WTC11 (cell line): ENCODE measurements at regions not wholly inside any gene's neighbourhood (a gene's known extent, or its start where the extent isn't known, plus 50 kb on each side); places are given as distances from the start of the nearest gene placed in this dataset.

Experiments used
- ATAC-seq: fragments of 200-7000 bp; cut with Tn5 transposase; 2 replicates; pipeline ENCODE4 v1.10.0; 2021; ENCODE audit warnings: mild to moderate bottlenecking, moderate library complexity
- CTCF ChIA-PET: fragments of 300-600 bp; sonication (Branson Sonifier 250); formaldehyde crosslinking; loops from one replicate; lab custom pipeline; 2021; ENCODE audit warnings: antibody characterized with exemption; lab: Charles Lee
- POLR2A ChIA-PET: fragments of 350-600 bp; sonication (Branson Sonifier 250); formaldehyde crosslinking; loops from one replicate; lab custom pipeline; 2021; ENCODE audit warnings: antibody characterized with exemption; lab: Charles Lee
- DNase-seq: peaks from one replicate; pipeline ENCODE4 v3.0.0; 2021; ENCODE audit warnings: low spot score
- H3K27ac Mint-ChIP-seq: 2 replicates; pipeline ENCODE4 v1.8.0; 2021; ENCODE audit warnings: mixed read lengths
- H3K27me3 Mint-ChIP-seq: 2 replicates; pipeline ENCODE4 v1.8.0; 2021; ENCODE audit warnings: low read depth, mild to moderate bottlenecking, moderate library complexity, mixed read lengths
- H3K36me3 Mint-ChIP-seq: 2 replicates; pipeline ENCODE4 v1.8.0; 2021; ENCODE audit warnings: mixed read lengths
- H3K4me1 Mint-ChIP-seq: 2 replicates; pipeline ENCODE4 v1.8.0; 2022; ENCODE audit warnings: mixed read lengths
- H3K4me3 Mint-ChIP-seq: 2 replicates; pipeline ENCODE4 v1.8.0; 2021; ENCODE audit warnings: mild to moderate bottlenecking, moderate library complexity, mixed read lengths
- H3K9me3 Mint-ChIP-seq: 2 replicates; pipeline ENCODE4 v1.8.0; 2021; ENCODE audit warnings: mixed read lengths
- ATF1 ChIP-seq: sonication (generic); formaldehyde crosslinking; IDR thresholded peaks from 2 replicates; pipeline ENCODE4 v1.8.1; 2023; ENCODE audit warnings: mild to moderate bottlenecking, moderate library complexity, missing genetic modification reagents
- EMX1 ChIP-seq: fragments of 250-450 bp; sonication (Bioruptor Pico); IDR thresholded peaks from 2 replicates; pipeline ENCODE4 v1.8.0; 2021; ENCODE audit warnings: mild to moderate bottlenecking
- ESRRA ChIP-seq: sonication (generic); formaldehyde crosslinking; IDR thresholded peaks from 2 replicates; pipeline ENCODE4 v1.8.1; 2022; ENCODE audit warnings: mild to moderate bottlenecking, missing genetic modification reagents, borderline replicate concordance
- GRHL2 ChIP-seq: fragments of 250-450 bp; sonication (Bioruptor Pico); IDR thresholded peaks from 2 replicates; pipeline ENCODE4 v1.8.0; 2022; ENCODE audit warnings: mild to moderate bottlenecking, moderate library complexity; ENCODE audit not compliant: insufficient replicate concordance, severe bottlenecking
- IRF2 ChIP-seq: sonication (generic); formaldehyde crosslinking; IDR thresholded peaks from 2 replicates; pipeline ENCODE4 v1.8.0; 2022; ENCODE audit warnings: low read depth, missing genetic modification reagents, borderline replicate concordance
- KAT7 ChIP-seq: sonication (generic); formaldehyde crosslinking; IDR thresholded peaks from 2 replicates; pipeline ENCODE4 v1.8.1; 2023; ENCODE audit warnings: missing genetic modification reagents, mild to moderate bottlenecking, borderline replicate concordance
- NFYB ChIP-seq: sonication (generic); formaldehyde crosslinking; conservative IDR thresholded peaks from 2 replicates; pipeline ENCODE4 v1.8.0; 2022; ENCODE audit warnings: low read depth, missing genetic modification reagents
- NR1H2 ChIP-seq: sonication (generic); formaldehyde crosslinking; IDR thresholded peaks from 2 replicates; pipeline ENCODE4 v1.9.0; 2021; ENCODE audit warnings: mild to moderate bottlenecking, moderate library complexity, missing genetic modification reagents
- SMAD4 ChIP-seq: sonication (generic); formaldehyde crosslinking; IDR thresholded peaks from 2 replicates; pipeline ENCODE4 v1.8.0; 2022; ENCODE audit warnings: mild to moderate bottlenecking, missing genetic modification reagents
- TCF7 ChIP-seq: sonication (generic); formaldehyde crosslinking; IDR thresholded peaks from 2 replicates; pipeline ENCODE4 v1.8.0; 2022; ENCODE audit warnings: mild to moderate bottlenecking, low read depth, missing genetic modification reagents, moderate library complexity
- ZBTB21 ChIP-seq: sonication (generic); formaldehyde crosslinking; IDR thresholded peaks from 2 replicates; pipeline ENCODE4 v1.8.1; 2023; ENCODE audit warnings: mild to moderate bottlenecking, missing genetic modification reagents, borderline replicate concordance
- ZNF138 ChIP-seq: sonication (generic); formaldehyde crosslinking; conservative IDR thresholded peaks from 2 replicates; pipeline ENCODE4 v1.8.1; 2022; ENCODE audit warnings: mild to moderate bottlenecking, moderate library complexity, missing genetic modification reagents
- ZNF232 ChIP-seq: sonication (generic); formaldehyde crosslinking; IDR thresholded peaks from 2 replicates; pipeline ENCODE4 v1.8.0; 2022; ENCODE audit warnings: mild to moderate bottlenecking, missing genetic modification reagents
- ZNF671 ChIP-seq: fragments of 250-450 bp; sonication (Bioruptor Pico); IDR thresholded peaks from 2 replicates; pipeline ENCODE4 v1.8.0; 2021; ENCODE audit warnings: mild to moderate bottlenecking
- TF ChIP-seq, protein P1 (sequence below): fragments of 250-450 bp; sonication (Bioruptor Pico); IDR thresholded peaks from 2 replicates; pipeline ENCODE4 v1.9.0; 2021; ENCODE audit warnings: mild to moderate bottlenecking
- TF ChIP-seq, protein P2 (sequence below): sonication (generic); formaldehyde crosslinking; IDR thresholded peaks from 2 replicates; pipeline ENCODE4 v1.8.1; 2023; ENCODE audit warnings: mild to moderate bottlenecking, missing genetic modification reagents
- TF ChIP-seq, protein P3 (sequence below): sonication (generic); formaldehyde crosslinking; IDR thresholded peaks from 2 replicates; pipeline ENCODE4 v1.8.1; 2023; ENCODE audit warnings: mild to moderate bottlenecking, missing genetic modification reagents, borderline replicate concordance
- TF ChIP-seq, protein P4 (sequence below): sonication (generic); formaldehyde crosslinking; IDR thresholded peaks from 2 replicates; pipeline ENCODE4 v1.8.1; 2022; ENCODE audit warnings: mild to moderate bottlenecking, missing genetic modification reagents, moderate library complexity, borderline replicate concordance

DNA sequence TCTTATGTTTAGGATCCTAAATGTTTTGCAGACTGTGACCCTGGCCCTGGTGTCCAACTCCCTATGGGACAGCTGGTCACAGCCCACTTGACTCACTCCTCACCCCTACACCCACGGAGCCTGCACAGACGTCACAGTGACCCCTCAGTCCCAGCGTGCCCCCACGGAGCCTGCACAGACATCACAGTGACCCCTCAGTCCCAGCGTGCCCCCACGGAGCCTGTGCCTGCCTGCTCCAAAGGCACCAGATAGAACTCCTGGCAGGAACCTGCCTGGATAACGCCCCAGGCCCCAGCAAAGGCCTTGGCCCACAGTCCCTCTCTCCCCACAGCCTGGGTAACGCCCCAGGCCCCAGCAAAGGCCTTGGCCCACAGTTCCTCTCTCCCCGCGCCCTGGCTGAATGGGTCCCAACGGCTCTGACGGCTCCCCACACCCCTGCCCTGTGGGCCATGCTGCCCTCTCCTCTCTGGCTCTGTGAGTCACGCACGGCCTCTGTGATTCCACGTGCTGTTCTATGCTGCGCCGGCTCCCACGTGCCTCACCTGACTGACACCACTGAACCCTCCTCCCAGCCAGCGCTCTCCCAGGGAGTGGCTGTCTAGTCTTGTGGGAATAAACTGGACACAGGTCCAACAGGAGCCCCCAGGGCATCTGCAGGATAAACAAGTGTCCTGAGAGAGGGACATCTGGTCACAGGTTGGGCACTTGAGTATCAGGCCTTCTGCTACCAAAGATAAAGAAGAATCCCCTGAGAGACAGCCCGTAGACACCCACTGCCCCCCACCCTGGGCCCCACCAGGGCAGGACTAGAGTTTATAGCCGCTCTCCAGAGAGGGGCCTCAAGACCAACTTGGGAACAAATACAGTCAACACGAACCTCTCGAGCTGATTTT is 250.3 kb downstream of the BRD1 start:
- Mint-ChIP-seq H3K27me3 (no peaks in the 10 kb centered on the region), H3K4me1 (no peaks in the 10 kb centered on the region)
- POLR2A ChIA-PET: no interaction called here
- no peak for ATAC-seq
- TF ChIP-seq ESRRA (no peak), TCF7 (CRISPR knock-in tag) (no peak), ZNF232 (CRISPR knock-in tag) (no peak), NR1H2 (CRISPR knock-in tag) (no peak), ZBTB21 (CRISPR knock-in tag) (no peak), ATF1 (CRISPR knock-in tag) (no peak), KAT7 (CRISPR knock-in tag) (no peak), NFYB (no peak), GRHL2 (CRISPR knock-in tag) (no peak), EMX1 (no peak)
- TF ChIP-seq, protein P1, sequence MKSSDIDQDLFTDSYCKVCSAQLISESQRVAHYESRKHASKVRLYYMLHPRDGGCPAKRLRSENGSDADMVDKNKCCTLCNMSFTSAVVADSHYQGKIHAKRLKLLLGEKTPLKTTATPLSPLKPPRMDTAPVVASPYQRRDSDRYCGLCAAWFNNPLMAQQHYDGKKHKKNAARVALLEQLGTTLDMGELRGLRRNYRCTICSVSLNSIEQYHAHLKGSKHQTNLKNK: no peak
- TF ChIP-seq, protein P2, sequence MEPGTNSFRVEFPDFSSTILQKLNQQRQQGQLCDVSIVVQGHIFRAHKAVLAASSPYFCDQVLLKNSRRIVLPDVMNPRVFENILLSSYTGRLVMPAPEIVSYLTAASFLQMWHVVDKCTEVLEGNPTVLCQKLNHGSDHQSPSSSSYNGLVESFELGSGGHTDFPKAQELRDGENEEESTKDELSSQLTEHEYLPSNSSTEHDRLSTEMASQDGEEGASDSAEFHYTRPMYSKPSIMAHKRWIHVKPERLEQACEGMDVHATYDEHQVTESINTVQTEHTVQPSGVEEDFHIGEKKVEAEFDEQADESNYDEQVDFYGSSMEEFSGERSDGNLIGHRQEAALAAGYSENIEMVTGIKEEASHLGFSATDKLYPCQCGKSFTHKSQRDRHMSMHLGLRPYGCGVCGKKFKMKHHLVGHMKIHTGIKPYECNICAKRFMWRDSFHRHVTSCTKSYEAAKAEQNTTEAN: no peak
- TF ChIP-seq, protein P3, sequence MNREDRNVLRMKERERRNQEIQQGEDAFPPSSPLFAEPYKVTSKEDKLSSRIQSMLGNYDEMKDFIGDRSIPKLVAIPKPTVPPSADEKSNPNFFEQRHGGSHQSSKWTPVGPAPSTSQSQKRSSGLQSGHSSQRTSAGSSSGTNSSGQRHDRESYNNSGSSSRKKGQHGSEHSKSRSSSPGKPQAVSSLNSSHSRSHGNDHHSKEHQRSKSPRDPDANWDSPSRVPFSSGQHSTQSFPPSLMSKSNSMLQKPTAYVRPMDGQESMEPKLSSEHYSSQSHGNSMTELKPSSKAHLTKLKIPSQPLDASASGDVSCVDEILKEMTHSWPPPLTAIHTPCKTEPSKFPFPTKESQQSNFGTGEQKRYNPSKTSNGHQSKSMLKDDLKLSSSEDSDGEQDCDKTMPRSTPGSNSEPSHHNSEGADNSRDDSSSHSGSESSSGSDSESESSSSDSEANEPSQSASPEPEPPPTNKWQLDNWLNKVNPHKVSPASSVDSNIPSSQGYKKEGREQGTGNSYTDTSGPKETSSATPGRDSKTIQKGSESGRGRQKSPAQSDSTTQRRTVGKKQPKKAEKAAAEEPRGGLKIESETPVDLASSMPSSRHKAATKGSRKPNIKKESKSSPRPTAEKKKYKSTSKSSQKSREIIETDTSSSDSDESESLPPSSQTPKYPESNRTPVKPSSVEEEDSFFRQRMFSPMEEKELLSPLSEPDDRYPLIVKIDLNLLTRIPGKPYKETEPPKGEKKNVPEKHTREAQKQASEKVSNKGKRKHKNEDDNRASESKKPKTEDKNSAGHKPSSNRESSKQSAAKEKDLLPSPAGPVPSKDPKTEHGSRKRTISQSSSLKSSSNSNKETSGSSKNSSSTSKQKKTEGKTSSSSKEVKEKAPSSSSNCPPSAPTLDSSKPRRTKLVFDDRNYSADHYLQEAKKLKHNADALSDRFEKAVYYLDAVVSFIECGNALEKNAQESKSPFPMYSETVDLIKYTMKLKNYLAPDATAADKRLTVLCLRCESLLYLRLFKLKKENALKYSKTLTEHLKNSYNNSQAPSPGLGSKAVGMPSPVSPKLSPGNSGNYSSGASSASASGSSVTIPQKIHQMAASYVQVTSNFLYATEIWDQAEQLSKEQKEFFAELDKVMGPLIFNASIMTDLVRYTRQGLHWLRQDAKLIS (CRISPR knock-in tag): no peak
- TF ChIP-seq, all 79 proteins: peak for 0
- DNase-seq: no peak
- Mint-ChIP-seq H3K4me3 (no peak overlapping the region), H3K9me3 (no peaks in the 10 kb centered on the region), H3K36me3 (no peaks in the 10 kb centered on the region), H3K27ac (no peak overlapping the region)
- CTCF ChIA-PET: no interaction called here

DNA sequence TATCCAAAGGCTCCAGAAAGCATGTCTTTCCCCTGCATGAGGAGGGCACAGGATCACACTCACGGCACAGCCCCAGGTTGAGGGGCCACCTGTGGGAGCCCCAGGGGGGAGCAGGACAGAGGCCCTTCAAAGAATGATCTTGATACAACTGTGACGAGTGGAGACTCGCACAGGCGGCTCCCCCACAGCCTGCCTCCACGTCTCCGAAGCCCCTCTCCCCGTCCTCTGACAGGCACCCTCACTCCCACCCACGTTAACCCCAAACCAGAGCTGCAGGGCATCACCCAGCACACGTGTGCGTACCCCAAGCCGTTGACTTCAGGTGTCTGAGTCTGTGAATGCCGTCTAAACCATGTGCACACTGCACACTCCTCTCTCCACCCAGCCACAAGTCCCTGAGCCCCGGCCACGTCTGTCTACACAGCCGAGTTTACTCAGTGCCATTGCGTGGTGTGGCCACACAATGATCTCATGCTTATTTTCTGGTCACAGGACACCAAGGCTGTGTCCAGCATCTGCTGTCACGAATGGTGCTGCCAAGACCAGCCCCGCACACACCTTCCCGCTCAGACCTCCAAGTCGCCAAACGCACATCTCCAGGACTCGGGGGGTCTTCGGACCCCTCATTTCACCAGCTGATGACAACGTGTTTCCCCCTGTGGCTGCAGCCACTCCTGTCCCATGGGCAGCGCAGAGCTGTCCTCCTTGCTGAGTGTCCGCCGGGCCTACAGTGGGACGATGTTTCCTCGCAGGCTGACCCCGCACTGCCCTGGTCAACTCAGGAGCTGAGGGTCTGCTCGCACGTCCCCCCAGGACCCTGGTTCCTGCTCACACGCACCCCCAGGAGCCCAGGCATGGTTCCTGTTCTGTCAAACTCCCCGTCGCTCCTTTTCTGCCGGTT is 251.2 kb downstream of the BRD1 start:
- Mint-ChIP-seq H3K4me3 (no peak overlapping the region), H3K9me3 (no peaks in the 10 kb centered on the region), H3K27me3 (no peaks in the 10 kb centered on the region), H3K27ac (no peak overlapping the region), H3K4me1 (no peaks in the 10 kb centered on the region), H3K36me3 (no peaks in the 10 kb centered on the region)
- DNase-seq (no peak), ATAC-seq (no peak)
- ChIA-PET CTCF (no interaction called here), POLR2A (no interaction called here)
- TF ChIP-seq ZNF671 (CRISPR knock-in tag): no peak
- no peak for TF ChIP-seq SMAD4

DNA sequence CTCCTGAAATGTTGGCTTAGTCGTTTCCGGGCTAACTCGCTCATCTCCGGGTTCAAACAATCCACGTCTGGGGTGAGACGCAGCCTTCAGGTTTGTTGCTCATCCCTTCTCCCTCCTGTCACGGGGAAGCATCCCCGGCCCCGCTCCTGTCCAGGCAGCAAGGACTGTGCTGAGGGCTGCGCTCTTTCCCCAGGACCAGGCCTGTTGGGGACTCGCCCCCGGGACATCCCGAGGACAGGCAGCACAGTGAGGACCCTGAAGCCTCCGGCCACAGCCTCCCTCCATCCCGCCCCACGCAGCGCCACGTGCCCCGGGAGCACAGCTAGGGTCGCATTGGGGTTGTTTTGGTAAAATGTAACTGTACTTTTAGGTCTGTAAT is 252.0 kb downstream of the BRD1 start:
- H3K27ac Mint-ChIP-seq: no peak overlapping the region
- TF ChIP-seq IRF2 (CRISPR knock-in tag): no peak
- TF ChIP-seq, protein P4, sequence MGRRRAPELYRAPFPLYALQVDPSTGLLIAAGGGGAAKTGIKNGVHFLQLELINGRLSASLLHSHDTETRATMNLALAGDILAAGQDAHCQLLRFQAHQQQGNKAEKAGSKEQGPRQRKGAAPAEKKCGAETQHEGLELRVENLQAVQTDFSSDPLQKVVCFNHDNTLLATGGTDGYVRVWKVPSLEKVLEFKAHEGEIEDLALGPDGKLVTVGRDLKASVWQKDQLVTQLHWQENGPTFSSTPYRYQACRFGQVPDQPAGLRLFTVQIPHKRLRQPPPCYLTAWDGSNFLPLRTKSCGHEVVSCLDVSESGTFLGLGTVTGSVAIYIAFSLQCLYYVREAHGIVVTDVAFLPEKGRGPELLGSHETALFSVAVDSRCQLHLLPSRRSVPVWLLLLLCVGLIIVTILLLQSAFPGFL (CRISPR knock-in tag): no peak
- TF ChIP-seq ZNF138 (CRISPR knock-in tag): no peak
- TF ChIP-seq, all 79 proteins: peak for 0
- ATAC-seq (no peak), DNase-seq (no peak)
- Mint-ChIP-seq H3K4me1 (no peaks in the 10 kb centered on the region), H3K27me3 (no peaks in the 10 kb centered on the region), H3K9me3 (no peaks in the 10 kb centered on the region), H3K4me3 (no peak overlapping the region), H3K36me3 (no peaks in the 10 kb centered on the region)
- ChIA-PET CTCF (no interaction called here), POLR2A (no interaction called here)
